Naive B cell (primary cell): ENCODE measurements at regions not wholly inside any gene's neighbourhood (a gene's known extent, or its start where the extent isn't known, plus 50 kb on each side); places are given as distances from the start of the nearest gene placed in this dataset.

Experiments
- ATAC-seq, 2 donors: fragments of 150-1000 bp; cut with Tn5 transposase; 2 replicates each; pipeline ENCODE4 v1.10.0; 2021; ENCODE audit warnings: low read depth in 2 of 2, mild to moderate bottlenecking in 2 of 2, moderate library complexity in 2 of 2
- DNase-seq: peaks from one replicate; pipeline ENCODE4 v3.0.0; 2022
- H3K27ac Mint-ChIP-seq, 6 donors: one replicate each; pipeline ENCODE4 v1.8.0; 2020 to 2022; ENCODE audit warnings: mild to moderate bottlenecking in 6 of 6, mixed read lengths in 6 of 6, moderate library complexity in 5 of 6, inconsistent platforms in 2 of 6
- H3K27me3 Mint-ChIP-seq, 3 donors: one replicate each; pipeline ENCODE4 v1.8.0; 2021 to 2022; ENCODE audit warnings: mixed read lengths in 3 of 3, mild to moderate bottlenecking in 1 of 3
- H3K36me3 Mint-ChIP-seq, 2 donors: one replicate each; pipeline ENCODE4 v1.8.0; 2020 to 2022; ENCODE audit warnings: mixed read lengths in 2 of 2, inconsistent platforms in 1 of 2, mild to moderate bottlenecking in 1 of 2
- H3K4me1 Mint-ChIP-seq, 3 donors: one replicate each; pipeline ENCODE4 v1.8.0; 2020 to 2022; ENCODE audit warnings: mixed read lengths in 3 of 3, inconsistent platforms in 1 of 3, mild to moderate bottlenecking in 1 of 3, moderate library complexity in 1 of 3
- H3K4me3 Mint-ChIP-seq, 8 donors: one replicate each; pipeline ENCODE4 v1.8.0; 2020 to 2022; ENCODE audit warnings: mild to moderate bottlenecking in 8 of 8, mixed read lengths in 8 of 8, moderate library complexity in 8 of 8, inconsistent platforms in 2 of 8
- H3K9me3 Mint-ChIP-seq, 7 donors: one replicate each; pipeline ENCODE4 v1.8.0; 2020 to 2022; ENCODE audit warnings: mixed read lengths in 7 of 7, mild to moderate bottlenecking in 5 of 7, inconsistent platforms in 2 of 7, moderate library complexity in 1 of 7

DNA sequence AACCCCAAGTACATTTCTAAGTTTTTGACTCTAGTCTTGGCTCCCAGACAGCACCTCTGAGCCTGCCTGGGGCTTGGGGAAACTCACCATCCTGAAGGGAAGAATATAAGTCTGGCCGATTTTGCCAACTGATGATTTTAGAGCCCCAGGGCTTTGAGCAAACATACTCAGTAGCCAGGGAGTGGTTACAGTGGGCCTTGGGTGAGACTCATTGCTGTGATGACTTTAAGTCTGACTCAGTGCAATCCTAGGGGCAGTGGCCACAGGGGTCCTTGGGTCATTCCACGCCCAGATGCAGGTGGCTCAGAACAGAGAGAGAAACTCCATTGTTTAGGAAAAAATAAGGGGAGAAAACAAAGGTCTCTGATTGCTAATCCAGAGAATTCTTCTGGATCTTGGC lies 312.0 kb upstream of the EDIL3 start:
- no peak overlapping the region for H3K4me3 Mint-ChIP-seq
- H3K27me3 Mint-ChIP-seq = no peaks in the 10 kb centered on the region
- no peak for DNase-seq
- H3K27ac Mint-ChIP-seq = no peak overlapping the region
- peaks cover 0 to 19% (median 2%) of the 10 kb centered on the region in 7 donors for H3K9me3 Mint-ChIP-seq
- H3K36me3 Mint-ChIP-seq = peaks cover 0 to 16% of the 10 kb centered on the region in 2 donors
- ATAC-seq = no peak
- no peaks in the 10 kb centered on the region for H3K4me1 Mint-ChIP-seq

DNA sequence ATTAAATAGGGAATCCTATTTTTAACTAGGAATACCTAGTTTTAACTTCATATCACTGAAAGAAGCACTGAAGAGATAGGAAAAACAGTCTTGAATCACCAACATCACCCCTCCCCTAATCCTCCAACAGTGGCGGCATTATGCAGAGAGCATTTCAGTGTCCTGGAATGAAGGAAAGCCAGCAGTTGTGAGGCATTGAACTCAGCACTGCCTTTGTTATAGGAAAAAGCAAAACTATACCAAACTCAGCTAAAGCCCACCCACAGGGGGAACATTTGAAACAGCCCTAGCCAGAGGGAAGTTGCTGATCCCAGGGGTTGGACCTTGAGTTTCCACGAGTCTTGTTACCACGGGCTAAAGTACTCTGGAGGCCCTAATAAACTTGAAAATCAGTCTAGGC lies 310.6 kb upstream of the EDIL3 start:
- H3K4me3 Mint-ChIP-seq = no peak overlapping the region
- no peaks in the 10 kb centered on the region for H3K4me1 Mint-ChIP-seq
- no peak overlapping the region for H3K27ac Mint-ChIP-seq
- H3K36me3 Mint-ChIP-seq = peaks cover 0 to 15% of the 10 kb centered on the region in 2 donors
- peaks cover 0 to 14% (median 2%) of the 10 kb centered on the region in 7 donors for H3K9me3 Mint-ChIP-seq
- H3K27me3 Mint-ChIP-seq = no peaks in the 10 kb centered on the region
- DNase-seq = no peak
- no peak for ATAC-seq

DNA sequence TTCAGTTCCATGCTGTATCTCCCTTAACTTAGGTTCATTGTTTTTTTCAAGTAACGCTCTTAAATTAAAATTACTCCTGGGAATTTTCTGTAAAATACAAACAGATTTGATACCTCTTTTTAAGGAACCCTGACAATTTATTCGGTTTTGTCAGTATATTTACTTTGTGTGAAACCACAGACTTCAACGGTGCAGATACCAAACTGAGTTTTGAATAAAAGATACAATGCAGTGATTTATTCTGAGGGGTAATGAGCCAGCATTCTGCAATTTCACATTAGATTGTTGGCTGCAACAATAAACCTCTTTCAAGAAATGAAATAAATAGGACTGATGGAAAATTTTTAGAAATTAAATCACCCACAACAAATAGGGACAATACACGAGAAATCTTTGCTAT lies 308.6 kb upstream of the EDIL3 start:
- H3K4me1 Mint-ChIP-seq = no peaks in the 10 kb centered on the region
- H3K4me3 Mint-ChIP-seq = no peak overlapping the region
- H3K27ac Mint-ChIP-seq = no peak overlapping the region

DNA sequence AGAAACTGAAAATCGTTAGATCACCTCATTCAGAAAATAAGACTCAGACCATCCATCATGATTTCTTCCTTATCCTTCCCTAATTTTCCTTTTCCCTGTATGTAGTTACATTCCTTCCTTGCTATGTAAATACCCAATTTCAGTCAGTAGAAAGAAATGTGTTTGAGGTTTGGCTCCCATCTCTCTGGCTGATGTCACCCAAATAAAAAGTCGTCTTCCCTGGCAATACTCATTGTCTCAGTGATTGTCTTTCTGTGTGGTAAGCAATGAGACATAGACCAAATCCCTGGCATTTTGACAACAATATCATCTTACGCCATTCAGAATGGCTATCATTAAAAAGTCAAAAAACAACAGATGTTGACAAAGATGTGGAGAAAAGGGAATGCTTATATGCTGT lies 303.9 kb upstream of the EDIL3 start:
- DNase-seq = no peak
- no peaks in the 10 kb centered on the region for H3K4me1 Mint-ChIP-seq
- no peaks in the 10 kb centered on the region for H3K36me3 Mint-ChIP-seq
- H3K27ac Mint-ChIP-seq = no peak overlapping the region
- H3K9me3 Mint-ChIP-seq = peaks cover 0 to 5% (median 0%) of the 10 kb centered on the region in 7 donors
- peak overlapping the region in 1 of 8 donors; percentile 9 for H3K4me3 Mint-ChIP-seq
- no peaks in the 10 kb centered on the region for H3K27me3 Mint-ChIP-seq
- no peak for ATAC-seq

More for the DNA sequence above, 308.6 kb upstream of the EDIL3 start:
- no peak for DNase-seq
- Mint-ChIP-seq H3K36me3 (no peaks in the 10 kb centered on the region), H3K9me3 (peaks cover 0 to 2% (median 0%) of the 10 kb centered on the region in 7 donors), H3K27me3 (no peaks in the 10 kb centered on the region)
- ATAC-seq = no peak

DNA sequence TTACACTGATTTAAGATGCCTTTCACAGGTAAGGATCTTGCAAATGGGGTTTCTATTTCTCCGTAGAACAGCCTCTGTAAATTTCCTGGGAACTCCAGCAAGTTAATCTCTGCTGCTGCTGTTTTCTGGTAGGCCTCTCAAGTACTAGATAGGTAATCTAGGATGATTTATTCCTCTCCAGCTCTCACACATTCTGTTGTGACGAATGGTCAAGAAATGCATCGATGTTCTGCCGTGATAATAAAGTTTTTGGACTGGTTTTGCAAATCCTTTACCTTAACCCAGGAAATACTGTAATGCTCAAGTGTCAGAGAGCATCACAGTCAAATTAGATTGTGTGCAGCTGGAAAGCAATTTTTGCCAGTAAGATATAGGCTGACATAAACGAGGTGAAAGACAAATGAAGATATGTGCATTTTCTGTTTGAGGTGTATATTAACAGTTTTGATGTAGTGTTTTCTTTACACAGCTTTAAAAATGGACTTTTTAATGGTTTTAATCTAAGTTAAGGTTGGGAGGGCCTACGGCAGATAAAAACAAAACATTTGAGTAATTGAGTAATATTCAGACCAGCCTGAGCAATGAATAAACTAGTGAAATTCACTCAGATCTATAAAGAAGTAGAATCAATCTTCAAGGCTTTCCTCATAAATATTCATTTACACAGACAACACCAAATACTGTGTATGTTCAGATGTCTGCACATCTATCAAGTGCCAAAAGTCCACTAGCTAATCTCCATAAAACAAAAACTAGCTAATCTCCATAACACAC lies 300.6 kb upstream of the EDIL3 start:
- Mint-ChIP-seq H3K27ac (no peak overlapping the region), H3K27me3 (no peaks in the 10 kb centered on the region), H3K4me3 (no peak overlapping the region), H3K9me3 (peaks cover 0 to 3% (median 0%) of the 10 kb centered on the region in 7 donors), H3K36me3 (no peaks in the 10 kb centered on the region), H3K4me1 (no peaks in the 10 kb centered on the region)
- DNase-seq (no peak), ATAC-seq (no peak)

DNA sequence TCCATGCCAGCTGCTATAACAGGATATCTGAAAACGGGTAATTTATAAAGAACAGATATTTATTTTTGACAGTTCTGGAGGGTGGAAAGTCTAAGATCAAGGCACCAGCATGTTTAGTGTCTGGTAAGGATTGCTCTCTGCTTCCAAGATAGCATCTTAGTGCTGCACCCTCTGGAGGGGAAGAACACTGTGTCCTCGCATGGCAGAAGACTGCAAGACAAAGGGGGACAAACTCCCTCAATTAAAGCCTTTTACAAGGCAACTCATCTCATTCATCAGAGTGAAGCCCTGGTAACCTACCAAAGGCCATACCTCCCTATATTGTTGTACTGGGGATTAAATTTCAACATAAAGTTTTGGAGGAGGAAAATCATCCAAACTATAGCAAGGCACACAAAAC lies 298.9 kb upstream of the EDIL3 start:
- DNase-seq (no peak), ATAC-seq (no peak)
- H3K4me1 Mint-ChIP-seq = no peaks in the 10 kb centered on the region
- no peak overlapping the region for H3K27ac Mint-ChIP-seq
- H3K9me3 Mint-ChIP-seq = peaks cover 0 to 6% (median 1%) of the 10 kb centered on the region in 7 donors
- H3K4me3 Mint-ChIP-seq = no peak overlapping the region
- no peaks in the 10 kb centered on the region for H3K27me3 Mint-ChIP-seq
- no peaks in the 10 kb centered on the region for H3K36me3 Mint-ChIP-seq

DNA sequence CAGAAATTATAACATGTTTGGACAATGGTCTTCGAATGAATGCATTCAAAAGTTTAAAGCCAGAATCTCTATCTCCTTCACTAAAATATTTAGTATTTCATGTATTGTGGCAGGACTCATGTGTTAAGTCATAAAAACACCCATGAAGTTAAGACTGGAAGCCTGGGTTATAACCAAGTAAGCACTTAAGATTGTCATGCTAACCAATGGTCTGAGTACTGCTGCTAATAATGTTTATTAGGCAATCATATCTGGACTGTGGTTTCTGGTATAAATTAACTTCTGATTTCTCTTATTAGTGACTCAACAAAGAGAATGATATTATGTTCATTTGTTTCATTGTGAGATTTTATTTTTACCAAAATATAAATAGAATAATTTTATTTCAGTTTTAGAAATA lies 297.9 kb upstream of the EDIL3 start:
- Mint-ChIP-seq H3K4me3 (no peak overlapping the region), H3K27ac (no peak overlapping the region)
- ATAC-seq = no peak

DNA sequence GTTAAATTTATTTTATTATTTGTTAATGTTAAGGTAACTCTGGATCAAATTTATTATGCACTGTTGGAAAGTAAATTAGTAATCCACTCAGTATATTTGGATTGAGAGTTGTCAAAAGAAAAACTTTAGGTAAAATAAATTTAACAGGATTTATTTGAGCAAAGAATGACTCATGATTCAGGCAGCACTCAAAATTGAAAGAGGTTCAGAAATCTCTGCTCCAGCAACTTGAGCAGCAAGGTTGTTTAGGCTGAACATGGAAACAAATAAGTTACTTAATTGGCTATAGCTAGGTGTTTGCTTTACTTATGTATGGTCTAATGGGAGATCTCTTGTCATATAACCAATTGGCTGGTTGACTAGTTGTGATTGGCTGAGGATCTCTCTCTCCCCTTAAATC lies 296.2 kb upstream of the EDIL3 start:
- ATAC-seq (no peak), DNase-seq (no peak)
- H3K27ac Mint-ChIP-seq = no peak overlapping the region
- H3K4me3 Mint-ChIP-seq = no peak overlapping the region
- H3K4me1 Mint-ChIP-seq = no peaks in the 10 kb centered on the region
- H3K36me3 Mint-ChIP-seq = no peaks in the 10 kb centered on the region
- peaks cover 0 to 6% (median 1%) of the 10 kb centered on the region in 7 donors for H3K9me3 Mint-ChIP-seq
- H3K27me3 Mint-ChIP-seq = no peaks in the 10 kb centered on the region

More for the DNA sequence above, 297.9 kb upstream of the EDIL3 start:
- no peaks in the 10 kb centered on the region for H3K27me3 Mint-ChIP-seq
- no peaks in the 10 kb centered on the region for H3K36me3 Mint-ChIP-seq
- peaks cover 0 to 6% (median 1%) of the 10 kb centered on the region in 7 donors for H3K9me3 Mint-ChIP-seq
- no peaks in the 10 kb centered on the region for H3K4me1 Mint-ChIP-seq
- DNase-seq = no peak

DNA sequence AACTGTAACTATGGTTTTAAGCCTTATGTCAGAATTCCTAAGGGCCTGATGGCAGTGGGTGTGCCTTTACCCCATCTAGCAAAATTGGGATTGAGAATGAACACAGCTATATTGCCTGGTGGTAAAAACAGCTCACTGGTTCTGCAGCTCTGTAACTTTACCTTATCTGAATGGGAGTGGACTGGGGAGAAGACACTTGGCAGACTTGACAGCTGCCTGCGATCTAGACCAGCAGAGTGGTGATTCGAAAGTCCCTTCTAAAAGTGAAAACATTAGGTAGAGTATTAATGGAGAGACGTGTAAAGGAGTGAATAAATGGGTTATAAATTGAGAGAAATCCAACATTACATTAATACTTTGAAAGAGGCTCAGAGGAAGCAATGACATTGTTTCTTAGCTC lies 289.1 kb upstream of the EDIL3 start:
- Mint-ChIP-seq H3K27me3 (no peaks in the 10 kb centered on the region), H3K27ac (no peak overlapping the region), H3K4me1 (no peaks in the 10 kb centered on the region), H3K9me3 (peaks cover 5 to 30% (median 10%) of the 10 kb centered on the region in 7 donors), H3K4me3 (no peak overlapping the region), H3K36me3 (no peaks in the 10 kb centered on the region)
- DNase-seq (no peak), ATAC-seq (no peak)

DNA sequence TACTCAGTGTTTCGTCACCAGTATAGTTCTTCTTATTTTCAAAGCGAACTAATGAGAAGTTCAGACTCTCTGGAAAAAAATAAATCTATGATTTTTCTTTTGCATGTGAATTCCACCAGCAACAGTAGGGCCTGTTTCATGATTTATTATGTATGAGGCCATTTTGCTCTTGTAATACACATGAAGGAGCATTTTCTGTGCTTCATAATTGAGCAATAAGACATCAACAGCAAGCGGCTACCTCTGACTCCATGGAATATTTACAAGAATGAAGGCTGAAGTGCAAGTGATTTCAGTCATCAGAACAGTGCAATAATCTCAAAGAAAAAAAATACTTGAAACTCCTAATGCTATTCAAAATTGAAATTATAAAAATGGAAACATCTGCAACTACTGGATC lies 282.9 kb upstream of the EDIL3 start:
- H3K27ac Mint-ChIP-seq = no peak overlapping the region
- H3K36me3 Mint-ChIP-seq = no peaks in the 10 kb centered on the region
- H3K4me3 Mint-ChIP-seq = no peak overlapping the region
- ATAC-seq (no peak), DNase-seq (no peak)
- peaks cover 5 to 40% (median 13%) of the 10 kb centered on the region in 7 donors for H3K9me3 Mint-ChIP-seq
- H3K4me1 Mint-ChIP-seq = no peaks in the 10 kb centered on the region
- H3K27me3 Mint-ChIP-seq = no peaks in the 10 kb centered on the region

DNA sequence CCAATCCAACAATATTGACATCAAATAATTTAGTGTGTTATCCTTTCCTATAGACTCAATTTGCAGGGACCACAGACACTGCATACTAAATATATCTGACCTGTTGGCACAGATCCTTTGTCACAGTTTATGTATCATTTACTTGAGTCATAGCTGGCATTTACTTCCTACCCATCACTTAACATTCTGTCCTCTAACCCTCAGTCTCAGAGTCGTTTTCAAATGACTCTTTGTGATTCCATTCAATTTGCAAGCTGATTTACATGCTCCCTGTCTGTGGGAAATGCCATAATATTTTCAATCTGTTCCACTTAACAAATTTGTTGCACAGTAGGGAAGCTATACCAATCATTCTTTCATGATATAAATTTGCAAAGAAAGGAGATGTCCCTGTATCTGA lies 265.7 kb upstream of the EDIL3 start:
- Mint-ChIP-seq H3K9me3 (peaks cover 0 to 2% (median 0%) of the 10 kb centered on the region in 7 donors), H3K27ac (no peak overlapping the region), H3K27me3 (no peaks in the 10 kb centered on the region), H3K4me3 (no peak overlapping the region), H3K4me1 (no peaks in the 10 kb centered on the region), H3K36me3 (no peaks in the 10 kb centered on the region)
- ATAC-seq = no peak
- DNase-seq = no peak

DNA sequence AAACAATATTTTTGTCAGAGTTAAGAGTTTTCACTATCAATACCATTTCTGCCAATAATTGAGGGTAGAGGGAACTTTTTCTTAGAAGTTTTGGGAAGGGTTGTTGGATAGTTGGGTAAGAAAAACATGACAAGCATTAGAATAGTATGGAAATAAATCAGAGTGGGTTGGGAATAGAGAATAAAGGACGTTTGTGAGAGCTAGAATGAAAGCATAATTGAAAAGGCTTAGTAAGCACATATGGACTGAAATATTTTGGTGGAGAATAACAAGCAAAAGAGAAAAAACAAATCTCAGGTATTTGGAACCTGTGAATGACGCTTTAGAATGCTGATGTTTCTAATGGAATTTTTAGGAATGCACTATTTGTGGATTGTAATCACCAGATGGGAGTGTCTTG lies 262.9 kb upstream of the EDIL3 start:
- Mint-ChIP-seq H3K27me3 (no peaks in the 10 kb centered on the region), H3K36me3 (no peaks in the 10 kb centered on the region), H3K9me3 (peaks cover 0 to 5% (median 0%) of the 10 kb centered on the region in 7 donors), H3K4me1 (no peaks in the 10 kb centered on the region), H3K27ac (no peak overlapping the region), H3K4me3 (no peak overlapping the region)
- ATAC-seq (no peak), DNase-seq (no peak)

DNA sequence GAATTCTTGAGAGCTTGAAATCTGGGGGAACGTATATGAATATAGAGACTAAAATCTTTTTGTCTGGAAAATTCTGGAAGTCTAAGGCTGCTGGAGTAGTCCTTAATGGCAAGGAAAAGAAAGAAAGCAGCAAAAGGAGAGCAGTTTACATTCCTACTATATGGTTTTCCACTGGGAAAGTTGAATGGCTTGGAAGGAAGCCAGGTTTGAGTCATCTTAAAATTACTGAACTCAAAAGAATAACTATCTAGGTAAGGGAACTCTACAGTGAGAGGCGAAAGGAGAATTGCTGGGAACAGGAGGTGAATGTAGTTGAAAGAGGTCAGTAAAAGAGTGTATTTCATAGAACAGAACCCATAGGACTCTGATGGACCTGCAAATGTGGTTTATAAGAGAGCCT lies 258.1 kb upstream of the EDIL3 start:
- Mint-ChIP-seq H3K4me1 (no peaks in the 10 kb centered on the region), H3K27me3 (no peaks in the 10 kb centered on the region), H3K36me3 (no peaks in the 10 kb centered on the region), H3K9me3 (peaks cover 0 to 5% (median 0%) of the 10 kb centered on the region in 7 donors), H3K27ac (no peak overlapping the region), H3K4me3 (no peak overlapping the region)
- no peak for DNase-seq
- ATAC-seq = no peak

DNA sequence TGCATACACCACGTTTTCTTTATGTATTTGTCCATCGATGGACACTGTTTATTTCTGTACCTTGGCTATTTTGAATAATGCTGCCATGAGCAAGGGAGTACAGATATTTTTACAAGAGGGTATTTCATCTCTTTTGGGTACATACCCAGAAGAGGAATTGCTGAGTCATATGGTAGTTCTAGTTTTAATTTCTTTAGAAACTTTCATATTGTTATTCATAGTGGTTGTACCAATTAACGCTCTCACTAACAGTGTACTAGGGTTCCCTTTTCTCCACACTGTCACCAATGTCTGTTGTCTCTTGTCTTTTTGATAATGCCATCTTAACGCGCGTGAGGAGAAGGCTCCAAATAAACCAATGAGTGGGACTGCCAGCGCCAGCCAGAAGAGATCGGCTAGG lies 257.6 kb upstream of the EDIL3 start:
- Mint-ChIP-seq H3K9me3 (peaks cover 0 to 4% (median 0%) of the 10 kb centered on the region in 7 donors), H3K4me3 (no peak overlapping the region), H3K36me3 (no peaks in the 10 kb centered on the region), H3K4me1 (no peaks in the 10 kb centered on the region), H3K27ac (no peak overlapping the region), H3K27me3 (no peaks in the 10 kb centered on the region)
- DNase-seq (no peak), ATAC-seq (no peak)
